Non-pigmented ciliary epithelial cell (primary cell): ENCODE measurements at regions not wholly inside any gene's neighbourhood (a gene's known extent, or its start where the extent isn't known, plus 50 kb on each side); places are given as distances from the start of the nearest gene placed in this dataset.
A peak's percentile ranks its signal among the peaks of the same experiment; 100 is the strongest.
"Not testable (repeated sequence)": the region's sequence is repeated elsewhere in the genome, so short reads cannot be mapped to it uniquely, and the experiment has no call there.

ENCODE experiments used
- DNase-seq: peaks from one replicate; pipeline ENCODE4 v3.0.0-alpha.2; 2010; ENCODE audit warnings: low read depth

- DNase-seq: no peak
Measured at GRCh38 chr9:78669591-78669990, 372.7 kb downstream of the PSAT1 start.

GRCh38 chr9:78671785-78672184, 374.9 kb downstream of the PSAT1 start:
- DNase-seq: no peak

GRCh38 chr9:78674874-78675273, 377.9 kb downstream of the PSAT1 start:
- DNase-seq: no peak

GRCh38 chr9:78676009-78676408, 379.1 kb downstream of the PSAT1 start:
- DNase-seq: no peak

- DNase-seq: no peak
Measured at GRCh38 chr9:78676623-78677022, 379.7 kb downstream of the PSAT1 start.

- no peak for DNase-seq
Measured at GRCh38 chr9:78677326-78677725, 380.4 kb downstream of the PSAT1 start.

GRCh38 chr9:78678877-78679276, 382.0 kb downstream of the PSAT1 start:
- no peak for DNase-seq

GRCh38 chr9:78680196-78680595, 383.3 kb downstream of the PSAT1 start:
- no peak for DNase-seq

GRCh38 chr9:78682216-78682615, 385.3 kb downstream of the PSAT1 start:
- DNase-seq: no peak

GRCh38 chr9:78685471-78685870, 388.5 kb downstream of the PSAT1 start:
- no peak for DNase-seq

- no peak for DNase-seq
Measured at GRCh38 chr9:78688796-78689195, 391.9 kb downstream of the PSAT1 start.

- no peak for DNase-seq
Measured at GRCh38 chr9:78691542-78691941, 394.6 kb downstream of the PSAT1 start.

GRCh38 chr9:78692871-78693270, 395.9 kb downstream of the PSAT1 start:
- DNase-seq: no peak

- no peak for DNase-seq
Measured at GRCh38 chr9:78694974-78695373, 398.0 kb downstream of the PSAT1 start.

- no peak for DNase-seq
Measured at GRCh38 chr9:78695519-78695918, 398.6 kb downstream of the PSAT1 start.

GRCh38 chr9:78697618-78698017, 400.7 kb downstream of the PSAT1 start:
- DNase-seq: no peak

- no peak for DNase-seq
Measured at GRCh38 chr9:78698371-78698770, 401.4 kb downstream of the PSAT1 start.

- not testable (repeated sequence) for DNase-seq
Measured at GRCh38 chr9:78699217-78699616, 402.3 kb downstream of the PSAT1 start.

GRCh38 chr9:78704153-78704552, 407.2 kb downstream of the PSAT1 start:
- DNase-seq: not testable (repeated sequence)

- no peak for DNase-seq
Measured at GRCh38 chr9:78707080-78707479, 410.2 kb downstream of the PSAT1 start.

GRCh38 chr9:78707481-78707991, 410.6 kb downstream of the PSAT1 start:
- DNase-seq: peak; percentile 22

- DNase-seq: no peak
Measured at GRCh38 chr9:78712903-78713613, 416.1 kb downstream of the PSAT1 start.

- no peak for DNase-seq
Measured at GRCh38 chr9:78713614-78714405, 416.9 kb downstream of the PSAT1 start.
